ENCODE measurements at regions not wholly inside any gene's neighbourhood (a gene's known extent, or its start where the extent isn't known, plus 50 kb on each side); places are given as distances from the start of the nearest gene placed in this dataset.
A peak's percentile ranks its signal among the peaks of the same experiment; 100 is the strongest.
"Not testable (repeated sequence)": the region's sequence is repeated elsewhere in the genome, so short reads cannot be mapped to it uniquely, and the experiment has no call there.

- DNase-seq (ENCODE audit: low read depth in 3 of 3) = not testable (repeated sequence)
Measured at GRCh38 chr1:120465900-120466299, 51.1 kb downstream of the NBPF8 start.

GRCh38 chr1:120477663-120478062, 62.8 kb downstream of the NBPF8 start:
- DNase-seq (ENCODE audit: low read depth in 3 of 3) = not testable (repeated sequence)

GRCh38 chr1:120478400-120478799, 63.6 kb downstream of the NBPF8 start:
- not testable (repeated sequence) for DNase-seq (ENCODE audit: low read depth in 3 of 3)

GRCh38 chr1:120487542-120487941, 72.7 kb downstream of the NBPF8 start:
- DNase-seq (ENCODE audit: low read depth in 3 of 3) = not testable (repeated sequence)

- not testable (repeated sequence) for DNase-seq (ENCODE audit: low read depth in 3 of 3)
Measured at GRCh38 chr1:120489217-120489616, 74.4 kb downstream of the NBPF8 start.

- DNase-seq (ENCODE audit: low read depth in 3 of 3) = not testable (repeated sequence)
Measured at GRCh38 chr1:120497145-120497544, 82.3 kb downstream of the NBPF8 start.

- not testable (repeated sequence) for DNase-seq (ENCODE audit: low read depth in 3 of 3)
Measured at GRCh38 chr1:120503284-120503683, 88.4 kb downstream of the NBPF8 start.

- not testable (repeated sequence) for DNase-seq (ENCODE audit: low read depth in 3 of 3)
Measured at GRCh38 chr1:120506352-120506751, 91.5 kb downstream of the NBPF8 start.

- DNase-seq (ENCODE audit: low read depth in 3 of 3) = not testable (repeated sequence)
Measured at GRCh38 chr1:120508351-120508750, 93.5 kb downstream of the NBPF8 start.

- DNase-seq (ENCODE audit: low read depth in 3 of 3) = not testable (repeated sequence)
Measured at GRCh38 chr1:120509258-120509657, 94.4 kb downstream of the NBPF8 start.

- DNase-seq (ENCODE audit: low read depth in 3 of 3) = not testable (repeated sequence)
Measured at GRCh38 chr1:120513099-120513498, 98.3 kb downstream of the NBPF8 start.

GRCh38 chr1:120513531-120513930, 98.7 kb downstream of the NBPF8 start:
- not testable (repeated sequence) for DNase-seq (ENCODE audit: low read depth in 3 of 3)

- DNase-seq (ENCODE audit: low read depth in 3 of 3) = not testable (repeated sequence)
Measured at GRCh38 chr1:120519196-120519595, 104.4 kb downstream of the NBPF8 start.

- not testable (repeated sequence) for DNase-seq (ENCODE audit: low read depth in 3 of 3)
Measured at GRCh38 chr1:120524416-120524815, 109.6 kb downstream of the NBPF8 start.

GRCh38 chr1:120525386-120525785, 110.6 kb downstream of the NBPF8 start:
- not testable (repeated sequence) for DNase-seq (ENCODE audit: low read depth in 3 of 3)

- not testable (repeated sequence) for DNase-seq (ENCODE audit: low read depth in 3 of 3)
Measured at GRCh38 chr1:120529475-120530089, 114.7 kb downstream of the NBPF8 start.

GRCh38 chr1:120531455-120531854, 116.6 kb downstream of the NBPF8 start:
- not testable (repeated sequence) for DNase-seq (ENCODE audit: low read depth in 3 of 3)

- DNase-seq (ENCODE audit: low read depth in 3 of 3) = not testable (repeated sequence)
Measured at GRCh38 chr1:120534361-120535047, 119.7 kb downstream of the NBPF8 start.

GRCh38 chr1:120535052-120535451, 120.2 kb downstream of the NBPF8 start:
- DNase-seq (ENCODE audit: low read depth in 3 of 3) = not testable (repeated sequence)

GRCh38 chr1:120541394-120541793, 126.6 kb downstream of the NBPF8 start:
- DNase-seq (ENCODE audit: low read depth in 3 of 3) = not testable (repeated sequence)

- DNase-seq (ENCODE audit: low read depth in 3 of 3) = not testable (repeated sequence)
Measured at GRCh38 chr1:120542365-120542764, 127.5 kb downstream of the NBPF8 start.

GRCh38 chr1:120542940-120543339, 128.1 kb downstream of the NBPF8 start:
- DNase-seq (ENCODE audit: low read depth in 3 of 3) = not testable (repeated sequence)

- DNase-seq (ENCODE audit: low read depth in 3 of 3) = peak; percentile 43 to 85 (median 66)
Measured at GRCh38 chr1:120544434-120544833, 129.6 kb downstream of the NBPF8 start.
